Amniotic epithelial cell (primary cell): ENCODE measurements at regions not wholly inside any gene's neighbourhood (a gene's known extent, or its start where the extent isn't known, plus 50 kb on each side); places are given as distances from the start of the nearest gene placed in this dataset.
"Not testable (repeated sequence)": the region's sequence is repeated elsewhere in the genome, so short reads cannot be mapped to it uniquely, and the experiment has no call there.

ENCODE experiments used
- DNase-seq: peaks from one replicate; pipeline ENCODE4 v3.0.0-alpha.2; 2010; ENCODE audit warnings: low read depth

DNA sequence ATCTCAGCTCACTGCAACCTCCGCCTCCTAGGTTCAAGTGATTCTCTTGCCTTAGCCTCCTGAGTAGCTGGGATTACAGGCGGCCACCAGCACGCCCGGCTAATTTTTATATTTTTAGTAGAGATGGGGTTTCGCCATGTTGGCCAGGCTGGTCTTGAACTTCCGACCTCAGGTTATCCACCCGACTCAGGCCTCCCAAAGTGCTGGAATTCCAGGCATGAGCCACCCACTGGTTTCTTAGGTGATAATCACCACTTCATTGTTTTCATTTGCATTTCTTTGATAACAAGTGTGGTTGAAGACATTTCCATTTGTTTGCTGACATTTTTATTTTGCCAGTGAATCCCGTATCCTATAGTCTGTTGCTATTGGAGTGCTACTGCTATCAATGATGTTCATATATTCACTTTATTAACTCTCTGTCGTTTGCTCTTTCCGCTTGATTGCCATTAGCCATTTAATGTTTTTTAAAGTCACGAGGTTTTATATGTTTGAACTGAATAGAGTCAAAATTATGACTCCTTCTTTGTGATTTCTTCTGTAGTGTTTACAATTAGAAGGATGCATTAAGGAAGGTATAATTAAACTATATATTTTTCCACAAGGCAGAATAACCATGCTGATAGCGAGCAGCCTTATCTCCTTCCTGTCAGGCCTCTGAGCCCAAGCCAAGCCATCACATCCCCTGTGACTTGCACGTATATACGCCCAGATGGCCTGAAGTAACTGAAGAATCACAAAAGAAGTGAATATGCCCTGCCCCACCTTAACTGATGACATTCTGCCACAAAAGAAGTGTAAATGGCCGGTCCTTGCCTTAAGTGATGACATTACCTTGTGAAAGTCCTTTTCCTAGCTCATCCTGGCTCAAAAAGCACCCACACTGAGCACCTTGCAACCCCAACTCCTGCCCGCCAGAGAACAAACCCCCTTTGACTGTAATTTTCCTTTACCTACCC, 87.3 kb upstream of the DAPK1 start:
- not testable (repeated sequence) for DNase-seq

DNA sequence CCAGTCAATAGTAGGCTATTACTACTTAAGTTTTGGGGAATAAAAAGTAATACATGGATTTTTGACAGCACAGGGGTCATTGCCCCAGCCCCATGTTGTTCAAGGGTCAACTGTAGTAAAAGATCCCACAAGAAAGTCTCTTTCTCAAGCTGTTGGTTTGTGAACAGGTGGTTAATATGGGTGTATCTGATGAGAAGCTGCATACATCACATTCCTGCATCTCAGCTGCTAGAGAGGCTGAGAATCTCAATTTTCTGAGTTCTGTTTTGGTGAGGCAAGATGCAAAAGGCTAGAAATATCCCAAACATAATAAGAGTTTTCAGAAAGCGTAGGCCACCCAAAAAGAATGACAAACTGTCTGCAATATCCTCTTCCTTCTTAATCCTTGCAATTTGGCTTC, 76.8 kb upstream of the DAPK1 start:
- no peak for DNase-seq

DNA sequence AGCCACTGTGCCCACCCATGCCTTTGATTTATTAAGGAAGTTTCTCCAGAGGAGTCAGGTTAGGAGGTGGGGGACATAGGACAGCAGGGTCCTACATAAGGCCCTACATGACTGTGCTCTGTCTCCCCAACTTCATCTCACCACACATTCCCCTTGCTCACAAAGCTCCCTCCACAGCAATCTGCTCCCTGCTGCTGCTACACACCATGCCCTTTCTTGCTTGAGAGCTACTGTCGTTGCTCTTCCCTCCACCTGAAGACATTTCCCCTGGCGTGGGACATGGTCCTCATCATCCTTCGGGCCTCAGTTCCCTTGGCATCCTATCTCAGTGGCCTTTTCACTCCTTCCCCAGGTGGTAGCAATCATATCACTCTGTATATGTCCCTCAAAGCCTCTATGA, 75.9 kb upstream of the DAPK1 start:
- no peak for DNase-seq

- peak; percentile 30 for DNase-seq
Measured at GRCh38 chr9:87422999-87423398, 74.7 kb upstream of the DAPK1 start.

- not testable (repeated sequence) for DNase-seq
Measured at GRCh38 chr9:87423885-87424284, 73.8 kb upstream of the DAPK1 start.

DNA sequence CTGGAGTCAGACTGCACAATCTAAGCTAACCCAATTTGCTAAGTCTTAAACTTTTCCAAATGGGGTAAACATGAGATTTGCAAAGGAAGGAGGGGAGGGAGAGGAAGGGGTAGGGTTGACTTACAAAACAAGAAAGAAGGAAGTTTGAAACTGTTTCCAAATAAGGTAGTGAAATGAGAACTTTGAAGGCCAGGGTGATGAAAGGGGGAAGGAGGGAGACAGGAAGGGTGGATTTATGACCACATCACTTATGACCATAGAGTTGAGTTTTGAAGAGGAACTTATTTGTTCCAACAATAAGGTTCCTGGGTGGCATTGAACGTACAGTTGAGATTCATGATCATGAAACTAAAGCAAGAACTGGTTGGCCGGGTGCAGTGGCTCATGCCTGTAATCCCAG, 72.5 kb upstream of the DAPK1 start:
- DNase-seq = no peak

DNA sequence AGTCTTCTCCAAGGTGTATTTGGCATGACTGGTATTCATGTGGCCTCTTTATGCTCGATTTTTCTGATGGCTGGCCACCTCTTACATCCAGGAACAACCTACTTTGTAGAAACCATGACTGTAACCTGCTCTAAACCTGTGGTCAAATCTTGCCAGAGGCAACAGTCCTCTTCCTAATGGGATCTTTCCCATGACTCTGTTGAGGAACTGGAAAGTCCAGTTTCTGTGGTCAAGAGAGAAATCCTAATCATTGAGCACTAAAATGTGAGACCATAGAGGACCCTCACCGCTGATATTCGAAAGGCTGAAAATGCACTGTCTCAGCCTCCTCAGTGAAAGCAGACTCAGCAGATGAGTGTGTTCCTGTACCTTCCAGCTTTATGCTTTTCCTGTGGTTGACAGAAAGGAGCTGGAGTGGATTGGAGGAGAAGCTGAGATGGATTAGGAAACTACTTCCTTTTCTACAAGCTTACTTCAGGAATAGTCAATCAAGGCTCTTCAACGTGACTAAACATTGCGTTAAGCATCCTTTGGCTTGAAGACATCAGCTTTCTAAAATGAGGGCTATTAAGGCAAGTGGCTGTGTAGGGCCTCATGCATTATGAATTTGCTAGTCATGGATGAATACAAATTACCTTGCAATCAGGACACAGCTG, 69.7 kb upstream of the DAPK1 start:
- DNase-seq = no peak

GRCh38 chr9:87428659-87429058, 69.0 kb upstream of the DAPK1 start:
- no peak for DNase-seq

DNA sequence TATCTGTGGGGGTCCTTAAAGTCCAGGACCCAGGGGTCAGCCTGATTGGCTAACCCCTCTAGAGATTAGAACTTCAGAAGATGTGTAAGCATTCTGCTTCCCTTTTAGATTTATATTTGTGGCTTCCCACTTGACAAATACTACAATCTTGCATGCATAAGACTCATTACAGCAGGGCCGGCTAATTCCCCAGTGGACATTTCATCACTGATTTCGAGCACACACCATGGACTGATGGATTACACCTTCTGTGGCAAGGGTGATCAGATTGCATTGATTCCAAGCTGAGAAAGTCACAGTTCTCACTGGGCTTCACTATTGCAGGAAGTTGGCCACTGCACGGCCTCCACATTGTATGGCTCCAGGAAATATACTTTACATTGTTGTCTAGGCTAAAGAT, 65.8 kb upstream of the DAPK1 start:
- peak; percentile 70 for DNase-seq

GRCh38 chr9:87433853-87434252, 63.8 kb upstream of the DAPK1 start:
- DNase-seq = no peak

GRCh38 chr9:87434366-87434765, 63.3 kb upstream of the DAPK1 start:
- peak; percentile 31 for DNase-seq

GRCh38 chr9:87435189-87435880, 62.3 kb upstream of the DAPK1 start:
- DNase-seq = no peak

DNA sequence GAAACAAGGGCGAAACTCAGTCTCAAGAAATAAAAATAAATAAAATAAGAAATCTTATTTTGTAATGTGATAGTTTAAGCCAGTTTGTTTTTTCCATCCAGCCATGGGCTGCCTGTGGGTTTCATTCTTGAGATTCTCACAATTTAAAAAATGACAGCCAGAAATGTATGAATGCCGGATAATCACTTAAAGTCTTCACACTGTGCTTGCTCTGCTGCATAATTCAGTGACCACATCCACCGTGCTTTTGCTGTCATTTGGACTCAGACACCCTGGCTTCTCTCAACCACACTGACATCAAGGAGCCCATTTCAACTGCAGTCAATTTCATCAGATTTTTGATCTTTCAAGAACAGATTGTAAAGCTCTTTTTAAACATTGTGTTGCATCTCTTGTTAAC, 61.0 kb upstream of the DAPK1 start:
- DNase-seq = peak; percentile 81

DNA sequence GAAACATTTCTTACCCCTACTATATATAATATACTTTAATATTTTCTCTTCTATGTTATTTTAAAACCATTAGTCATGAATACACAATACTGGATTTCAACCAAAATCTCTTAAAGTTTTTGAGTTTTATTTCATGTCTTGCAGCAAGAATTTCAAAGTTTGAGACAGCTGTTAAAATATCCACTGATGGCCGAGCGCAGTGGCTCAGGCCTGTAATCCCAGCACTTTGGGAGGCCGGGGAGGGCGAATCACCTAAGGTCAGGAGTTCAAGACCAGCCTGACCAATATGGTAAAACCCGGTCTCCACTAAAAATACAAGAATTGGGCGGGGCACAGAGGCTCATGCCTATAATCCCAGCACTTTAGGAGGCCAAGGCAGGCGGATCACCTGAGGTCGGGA, 59.7 kb upstream of the DAPK1 start:
- no peak for DNase-seq

- DNase-seq = peak; percentile 80
Measured at GRCh38 chr9:87441251-87441650, 56.4 kb upstream of the DAPK1 start.

GRCh38 chr9:87442451-87442850, 55.2 kb upstream of the DAPK1 start:
- DNase-seq = no peak

DNA sequence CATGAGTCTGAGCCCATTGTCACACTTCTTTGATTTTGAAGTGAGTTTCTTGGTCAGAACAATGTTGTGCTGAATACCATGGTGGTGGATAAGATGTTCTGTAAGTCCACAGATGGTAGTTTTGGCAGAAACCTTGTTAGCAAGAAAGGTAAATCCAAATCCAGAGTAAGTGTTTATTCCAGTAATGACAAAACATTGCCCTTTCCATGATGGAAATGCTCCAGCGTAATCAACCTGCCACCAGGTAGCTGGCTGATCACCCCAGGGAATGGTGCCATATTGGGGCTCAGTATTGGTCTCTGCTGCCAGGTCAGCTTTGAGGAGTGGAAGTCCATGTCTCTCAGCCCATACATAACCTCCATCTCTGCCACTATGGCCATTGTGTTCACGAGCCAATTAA, 54.7 kb upstream of the DAPK1 start:
- DNase-seq = no peak

GRCh38 chr9:87443461-87443860, 54.2 kb upstream of the DAPK1 start:
- no peak for DNase-seq

DNA sequence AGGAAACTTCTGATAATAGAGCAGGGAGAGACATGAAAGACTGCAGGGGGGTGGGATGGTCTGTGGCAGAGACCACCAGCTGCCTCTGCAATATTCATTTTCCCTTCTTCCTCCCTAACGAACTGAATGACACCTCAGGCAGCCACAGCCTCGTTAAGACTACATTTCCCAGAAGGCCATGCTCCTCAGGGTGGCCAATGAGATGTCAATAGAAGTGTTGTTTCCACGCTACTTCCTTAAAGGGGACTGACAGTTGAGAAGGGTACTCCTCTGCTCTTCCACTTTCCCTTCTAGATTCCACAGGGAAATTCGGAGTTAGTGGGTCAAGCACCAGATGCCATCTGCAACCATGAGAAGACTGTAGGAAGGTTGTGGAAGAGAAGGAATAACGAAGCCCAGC, 52.0 kb upstream of the DAPK1 start:
- peak; percentile 35 for DNase-seq

DNA sequence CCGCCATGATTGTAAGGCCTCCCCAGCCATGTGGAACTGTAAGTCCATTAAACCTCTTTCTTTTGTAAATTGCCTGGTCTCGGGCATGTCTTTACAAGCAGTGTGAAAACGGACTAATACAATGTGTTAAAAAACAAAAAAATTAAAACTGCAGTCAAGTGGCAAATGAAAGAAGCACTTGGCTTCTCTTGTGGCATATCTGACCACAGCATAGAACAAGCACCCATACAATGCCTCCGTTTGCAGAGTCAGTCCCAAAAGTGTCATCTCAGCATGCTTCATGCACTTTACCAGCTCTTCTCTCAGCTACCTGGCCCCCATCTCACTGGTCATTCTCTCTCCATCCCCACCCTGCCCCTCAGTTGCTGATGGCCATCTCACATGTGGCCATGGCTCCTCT, 51.1 kb upstream of the DAPK1 start:
- no peak for DNase-seq

DNA sequence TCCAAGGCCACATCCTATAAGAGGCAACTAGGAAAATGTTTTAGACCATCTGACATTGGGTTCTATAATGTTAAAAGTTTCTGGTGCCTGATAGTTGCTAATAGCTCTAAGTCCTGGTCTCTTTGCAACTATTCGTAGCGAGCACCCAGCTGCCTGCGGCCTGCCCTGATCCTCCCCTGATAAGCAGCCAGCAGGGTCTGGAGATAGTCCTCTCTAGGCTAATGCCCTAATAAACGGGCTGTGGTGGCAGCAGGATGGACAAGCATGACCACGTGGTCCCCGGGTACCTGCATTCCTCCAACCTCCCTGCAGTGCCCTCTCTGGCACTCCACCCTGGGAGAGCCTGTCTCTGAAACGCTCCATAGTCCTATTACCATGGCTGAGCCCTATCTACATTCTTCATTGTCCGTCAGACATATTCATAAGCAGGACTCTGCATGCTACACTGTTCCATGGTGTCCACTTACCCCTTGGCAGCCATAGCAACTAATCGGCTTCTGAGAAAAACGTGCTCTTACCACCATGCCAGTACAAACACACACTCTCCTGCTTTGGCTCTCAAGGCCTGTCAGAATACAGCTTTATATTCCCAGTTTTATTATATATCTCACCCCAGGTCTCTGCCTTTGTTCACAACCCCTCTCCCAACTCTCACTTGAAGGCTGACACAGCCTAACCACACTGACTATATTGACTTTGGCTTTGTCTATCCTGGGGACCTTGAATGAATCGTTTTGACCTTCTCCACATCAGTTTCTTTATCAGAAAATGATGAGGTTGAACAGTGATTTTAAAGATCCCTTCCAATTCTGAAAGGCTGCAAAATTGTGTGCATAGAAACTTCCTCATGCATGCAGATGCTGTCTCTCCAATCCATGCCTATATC, 49.9 kb upstream of the DAPK1 start:
- DNase-seq = no peak
